ENCODE measurements at regions not wholly inside any gene's neighbourhood (a gene's known extent, or its start where the extent isn't known, plus 50 kb on each side); places are given as distances from the start of the nearest gene placed in this dataset.

- no peak for TF ChIP-seq CTCF (IDR thresholded peaks at IDR 0.05)
- no peak for TF ChIP-seq POLR2A (IDR thresholded peaks at IDR 0.05)
Observed at GRCh38 chr5:158340608-158341007, 481.7 kb upstream of the CLINT1 start.

All from Peyer's patch (tissue), 4 donors.